Cardiac fibroblast (primary cell): ENCODE measurements at regions not wholly inside any gene's neighbourhood (a gene's known extent, or its start where the extent isn't known, plus 50 kb on each side); places are given as distances from the start of the nearest gene placed in this dataset.

Source experiments
- DNase-seq, 2 donors: peaks; one replicate each; pipeline versions ENCODE4 v3.0.0 to v3.0.0-alpha.2; 2010; ENCODE audit warnings: low read depth in 2 of 2
- H3K4me3 ChIP-seq, 2 donors: replicated peaks in 1 of 2; 1 replicate in 1 of 2; 2 replicates in 1 of 2; pipeline ENCODE4 v1.5.1; 2011; ENCODE audit warnings: low read depth in 2 of 2, low read length in 2 of 2, mild to moderate bottlenecking in 2 of 2, moderate library complexity in 1 of 2
- TF ChIP-seq, protein P1 (sequence below): IDR thresholded peaks from one replicate; pipeline ENCODE4 v1.5.1; 2011; ENCODE audit warnings: low read depth, mild to moderate bottlenecking, low read length, inconsistent platforms

DNA sequence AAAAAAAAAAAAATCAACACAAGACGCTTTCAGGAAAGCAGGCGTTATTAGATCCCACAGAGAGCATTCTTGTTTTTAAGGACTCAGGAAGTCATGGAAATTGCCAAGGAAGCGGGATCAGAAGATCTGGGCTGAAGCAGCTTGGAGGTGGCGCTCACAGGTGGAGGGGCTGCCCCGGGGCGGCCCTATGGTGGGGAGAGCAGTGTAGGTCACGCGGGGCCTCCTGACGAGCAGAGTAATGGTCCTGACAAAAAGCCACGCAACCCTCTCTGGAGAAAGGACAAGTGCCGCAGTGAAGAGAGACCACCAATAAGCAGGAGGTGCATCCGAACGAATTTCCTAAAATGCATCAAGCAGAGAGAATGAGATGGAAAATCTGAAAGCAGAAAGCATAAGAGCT lies 407.0 kb downstream of the BRD1 start:
- TF ChIP-seq, protein P1, sequence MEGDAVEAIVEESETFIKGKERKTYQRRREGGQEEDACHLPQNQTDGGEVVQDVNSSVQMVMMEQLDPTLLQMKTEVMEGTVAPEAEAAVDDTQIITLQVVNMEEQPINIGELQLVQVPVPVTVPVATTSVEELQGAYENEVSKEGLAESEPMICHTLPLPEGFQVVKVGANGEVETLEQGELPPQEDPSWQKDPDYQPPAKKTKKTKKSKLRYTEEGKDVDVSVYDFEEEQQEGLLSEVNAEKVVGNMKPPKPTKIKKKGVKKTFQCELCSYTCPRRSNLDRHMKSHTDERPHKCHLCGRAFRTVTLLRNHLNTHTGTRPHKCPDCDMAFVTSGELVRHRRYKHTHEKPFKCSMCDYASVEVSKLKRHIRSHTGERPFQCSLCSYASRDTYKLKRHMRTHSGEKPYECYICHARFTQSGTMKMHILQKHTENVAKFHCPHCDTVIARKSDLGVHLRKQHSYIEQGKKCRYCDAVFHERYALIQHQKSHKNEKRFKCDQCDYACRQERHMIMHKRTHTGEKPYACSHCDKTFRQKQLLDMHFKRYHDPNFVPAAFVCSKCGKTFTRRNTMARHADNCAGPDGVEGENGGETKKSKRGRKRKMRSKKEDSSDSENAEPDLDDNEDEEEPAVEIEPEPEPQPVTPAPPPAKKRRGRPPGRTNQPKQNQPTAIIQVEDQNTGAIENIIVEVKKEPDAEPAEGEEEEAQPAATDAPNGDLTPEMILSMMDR = no peak
- DNase-seq = no peak
- no peak overlapping the region for H3K4me3 ChIP-seq

DNA sequence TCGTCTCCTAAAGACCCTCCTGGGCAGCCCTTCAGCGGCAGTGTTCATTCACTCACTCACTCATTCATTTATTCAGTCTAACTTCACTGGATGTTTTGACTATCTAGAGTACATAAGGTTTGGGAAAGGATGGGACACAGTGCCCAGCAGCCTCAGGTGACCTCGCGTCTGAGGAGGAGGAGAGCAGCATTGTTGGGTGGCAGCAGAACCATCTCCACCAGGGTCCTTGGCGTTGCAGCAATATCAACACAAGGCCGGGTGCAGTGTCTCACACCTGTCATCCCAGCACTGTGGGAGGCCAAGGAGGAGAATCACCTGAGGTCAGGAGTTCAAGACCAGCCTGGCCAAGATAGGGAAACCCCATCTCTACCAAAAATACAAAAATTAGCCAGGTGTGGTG lies 408.0 kb downstream of the BRD1 start:
- H3K4me3 ChIP-seq = no peak overlapping the region
- TF ChIP-seq, protein P1 = no peak
- no peak for DNase-seq

GRCh38 chr22:49418943-49419342 lies 408.7 kb downstream of the BRD1 start:
- TF ChIP-seq, protein P1 = no peak
- no peak for DNase-seq
- no peak overlapping the region for H3K4me3 ChIP-seq

DNA sequence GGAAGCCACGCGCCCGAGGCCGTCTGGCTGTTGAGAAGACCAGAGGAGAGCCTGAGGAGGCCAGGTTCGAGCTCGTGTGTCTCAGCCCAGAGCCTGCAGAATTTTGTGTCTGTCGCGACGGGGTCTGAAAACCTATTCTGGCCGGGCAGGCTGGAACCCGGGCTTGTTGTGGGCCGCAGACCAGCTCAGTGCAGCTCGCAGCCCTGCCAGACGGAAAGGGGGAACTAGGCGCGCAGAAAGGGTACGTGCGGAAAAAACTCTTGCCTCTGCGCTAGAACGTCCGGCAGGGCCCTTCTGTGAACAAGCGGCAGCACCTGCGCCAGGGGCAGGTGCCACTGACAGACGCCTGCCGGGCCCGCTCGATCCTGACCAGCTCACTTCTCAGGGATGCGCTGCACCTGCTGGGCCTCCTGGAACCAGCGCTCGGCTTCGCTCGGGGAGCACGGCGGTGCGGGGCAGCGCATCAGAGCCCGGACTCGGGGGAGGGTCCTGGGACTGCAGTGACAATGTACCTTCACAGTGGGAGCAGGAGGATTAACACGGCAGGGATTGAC lies 409.3 kb downstream of the BRD1 start:
- DNase-seq = no peak
- TF ChIP-seq, protein P1 = no peak
- no peak overlapping the region for H3K4me3 ChIP-seq

DNA sequence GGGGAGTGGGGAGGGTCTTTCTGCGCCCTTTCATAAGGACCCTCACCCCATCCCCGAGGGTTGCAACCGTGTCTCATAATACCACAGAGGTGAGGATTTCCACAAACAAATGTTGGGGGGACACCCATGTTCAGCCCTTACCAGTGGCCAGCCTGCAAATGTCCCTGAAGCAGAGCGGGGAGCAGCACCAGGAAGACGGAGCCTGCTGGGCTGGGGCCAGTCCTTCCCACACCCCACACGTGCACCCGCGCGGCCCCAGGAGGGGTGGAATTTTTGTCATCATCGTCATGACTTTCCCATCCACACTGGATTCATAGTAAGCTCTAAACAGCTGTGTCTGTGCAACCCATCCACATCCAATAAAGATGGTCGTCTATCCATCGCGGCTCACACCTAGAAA lies 409.8 kb downstream of the BRD1 start:
- no peak for DNase-seq
- H3K4me3 ChIP-seq = no peak overlapping the region
- TF ChIP-seq, protein P1 = no peak

GRCh38 chr22:49417326-49417725 lies 410.3 kb downstream of the BRD1 start:
- no peak for DNase-seq
- H3K4me3 ChIP-seq = no peak overlapping the region
- TF ChIP-seq, protein P1 = no peak
